GM19395 (cell line): ENCODE measurements at regions not wholly inside any gene's neighbourhood (a gene's known extent, or its start where the extent isn't known, plus 50 kb on each side); places are given as distances from the start of the nearest gene placed in this dataset.
A peak's percentile ranks its signal among the peaks of the same experiment; 100 is the strongest.
"Not testable (repeated sequence)": the region's sequence is repeated elsewhere in the genome, so short reads cannot be mapped to it uniquely, and the experiment has no call there.

Experiments used
- ATAC-seq: cut with Tn5 transposase; IDR thresholded peaks from one replicate; pipeline ENCODE4 v1.9.1; 2021; ENCODE audit warnings: mild to moderate bottlenecking, moderate library complexity; ENCODE audit not compliant: unreplicated experiment

- ATAC-seq = not testable (repeated sequence)
Observed at GRCh38 chr5:102154791-102155605, 141.1 kb downstream of the SLCO4C1 start.

- ATAC-seq = no peak
Observed at GRCh38 chr5:102154291-102154690, 141.8 kb downstream of the SLCO4C1 start.

GRCh38 chr5:102153003-102153759 lies 142.9 kb downstream of the SLCO4C1 start:
- peak; percentile 89 for ATAC-seq

GRCh38 chr5:102139029-102139428 lies 157.1 kb downstream of the SLCO4C1 start:
- no peak for ATAC-seq

- no peak for ATAC-seq
Observed at GRCh38 chr5:102138243-102138653, 157.8 kb downstream of the SLCO4C1 start.

GRCh38 chr5:102130890-102131289 lies 165.2 kb downstream of the SLCO4C1 start:
- ATAC-seq = no peak

GRCh38 chr5:102130386-102130785 lies 165.7 kb downstream of the SLCO4C1 start:
- ATAC-seq = no peak

GRCh38 chr5:102119252-102119651 lies 176.8 kb downstream of the SLCO4C1 start:
- no peak for ATAC-seq

- no peak for ATAC-seq
Observed at GRCh38 chr5:102115736-102116135, 180.3 kb downstream of the SLCO4C1 start.

- no peak for ATAC-seq
Observed at GRCh38 chr5:102114525-102115069, 181.5 kb downstream of the SLCO4C1 start.

- no peak for ATAC-seq
Observed at GRCh38 chr5:102107865-102108264, 188.2 kb downstream of the SLCO4C1 start.

GRCh38 chr5:102106599-102106998 lies 189.5 kb downstream of the SLCO4C1 start:
- ATAC-seq = no peak

GRCh38 chr5:102099766-102100331 lies 196.2 kb downstream of the SLCO4C1 start:
- ATAC-seq = no peak

GRCh38 chr5:102099083-102099482 lies 197.0 kb downstream of the SLCO4C1 start:
- ATAC-seq = not testable (repeated sequence)

GRCh38 chr5:102098606-102099005 lies 197.5 kb downstream of the SLCO4C1 start:
- ATAC-seq = not testable (repeated sequence)

GRCh38 chr5:102090770-102091169 lies 205.3 kb downstream of the SLCO4C1 start:
- ATAC-seq = peak; percentile 89

- no peak for ATAC-seq
Observed at GRCh38 chr5:102089883-102090282, 206.2 kb downstream of the SLCO4C1 start.

- no peak for ATAC-seq
Observed at GRCh38 chr5:102087906-102088305, 208.2 kb downstream of the SLCO4C1 start.

GRCh38 chr5:102080288-102080687 lies 215.8 kb downstream of the SLCO4C1 start:
- ATAC-seq = no peak

GRCh38 chr5:102077920-102078319 lies 218.2 kb downstream of the SLCO4C1 start:
- ATAC-seq = no peak

GRCh38 chr5:102069974-102070373 lies 226.1 kb downstream of the SLCO4C1 start:
- no peak for ATAC-seq
